Fibroblast of skin of right quadriceps (primary cell): ENCODE measurements at regions not wholly inside any gene's neighbourhood (a gene's known extent, or its start where the extent isn't known, plus 50 kb on each side); places are given as distances from the start of the nearest gene placed in this dataset.
"Not testable (repeated sequence)": the region's sequence is repeated elsewhere in the genome, so short reads cannot be mapped to it uniquely, and the experiment has no call there.

Source experiments
- DNase-seq: peaks from one replicate; pipeline ENCODE4 v3.0.0-alpha.2; 2013

- DNase-seq = not testable (repeated sequence)
These were observed 283.7 kb upstream of the TMEM132C start for GRCh38 chr12:127983213-127983791.

- peak; percentile 79 for DNase-seq
These were observed 282.4 kb upstream of the TMEM132C start for GRCh38 chr12:127984386-127985055.

- DNase-seq = peak; percentile 76
These were observed 279.6 kb upstream of the TMEM132C start for GRCh38 chr12:127987199-127987901.

GRCh38 chr12:127991485-127991884, 275.5 kb upstream of the TMEM132C start:
- DNase-seq = no peak

- DNase-seq = peak; percentile 68
These were observed 268.0 kb upstream of the TMEM132C start for GRCh38 chr12:127998988-127999387.

GRCh38 chr12:128004383-128004938, 262.5 kb upstream of the TMEM132C start:
- no peak for DNase-seq

- no peak for DNase-seq
These were observed 259.7 kb upstream of the TMEM132C start for GRCh38 chr12:128007250-128007649.

- peak; percentile 81 for DNase-seq
These were observed 258.6 kb upstream of the TMEM132C start for GRCh38 chr12:128008341-128008740.

- no peak for DNase-seq
These were observed 257.9 kb upstream of the TMEM132C start for GRCh38 chr12:128009108-128009507.

- DNase-seq = no peak
These were observed 254.9 kb upstream of the TMEM132C start for GRCh38 chr12:128012110-128012509.

- DNase-seq = no peak
These were observed 251.7 kb upstream of the TMEM132C start for GRCh38 chr12:128015276-128015675.

GRCh38 chr12:128018067-128018466, 248.9 kb upstream of the TMEM132C start:
- peak; percentile 29 for DNase-seq

- DNase-seq = no peak
These were observed 246.9 kb upstream of the TMEM132C start for GRCh38 chr12:128019996-128020544.

GRCh38 chr12:128021561-128021960, 245.4 kb upstream of the TMEM132C start:
- no peak for DNase-seq

GRCh38 chr12:128025589-128026245, 241.3 kb upstream of the TMEM132C start:
- no peak for DNase-seq

GRCh38 chr12:128026696-128027574, 240.0 kb upstream of the TMEM132C start:
- DNase-seq = no peak

- DNase-seq = no peak
These were observed 233.5 kb upstream of the TMEM132C start for GRCh38 chr12:128033473-128033872.

- no peak for DNase-seq
These were observed 226.0 kb upstream of the TMEM132C start for GRCh38 chr12:128040971-128041370.

- not testable (repeated sequence) for DNase-seq
These were observed 224.7 kb upstream of the TMEM132C start for GRCh38 chr12:128042283-128042682.

GRCh38 chr12:128042825-128043224, 224.1 kb upstream of the TMEM132C start:
- DNase-seq = no peak

GRCh38 chr12:128043317-128043716, 223.7 kb upstream of the TMEM132C start:
- DNase-seq = no peak
